ENCODE measurements at regions not wholly inside any gene's neighbourhood (a gene's known extent, or its start where the extent isn't known, plus 50 kb on each side); places are given as distances from the start of the nearest gene placed in this dataset.

- TF ChIP-seq TAF1 (conservative IDR thresholded peaks at IDR 0.05) (no peak), REST (IDR thresholded peaks at IDR 0.05) (no peak), GABPA (IDR thresholded peaks at IDR 0.05 in 1 of 2, conservative IDR thresholded peaks at IDR 0.05 in 1 of 2) (no peak), SP1 (IDR thresholded peaks at IDR 0.05) (no peak), CTCF (IDR thresholded peaks at IDR 0.05; ENCODE audit: low read depth, low read length, missing input control) (no peak), MAX (IDR thresholded peaks at IDR 0.05) (no peak), JUND (IDR thresholded peaks at IDR 0.05) (no peak), EGR1 (IDR thresholded peaks at IDR 0.05; ENCODE audit: low read depth in 2 of 2) (no peak), RAD21 (IDR thresholded peaks at IDR 0.05) (no peak)
- TF ChIP-seq, protein P1, sequence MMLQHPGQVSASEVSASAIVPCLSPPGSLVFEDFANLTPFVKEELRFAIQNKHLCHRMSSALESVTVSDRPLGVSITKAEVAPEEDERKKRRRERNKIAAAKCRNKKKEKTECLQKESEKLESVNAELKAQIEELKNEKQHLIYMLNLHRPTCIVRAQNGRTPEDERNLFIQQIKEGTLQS (IDR thresholded peaks at IDR 0.05): no peak
Measured at GRCh38 chr9:33695856-33696255, 99.5 kb upstream of the PRSS3 start.
